Activated T-cell treated with anti-CD3 and anti-CD28 coated beads for 4 hours (primary cell): ENCODE measurements at regions not wholly inside any gene's neighbourhood (a gene's known extent, or its start where the extent isn't known, plus 50 kb on each side); places are given as distances from the start of the nearest gene placed in this dataset.
"Not testable (repeated sequence)": the region's sequence is repeated elsewhere in the genome, so short reads cannot be mapped to it uniquely, and the experiment has no call there.

Experiments
- DNase-seq: peaks from one replicate; pipeline ENCODE4 v3.0.0-alpha.2; 2020

- DNase-seq: no peak
Measured at GRCh38 chr9:7338586-7339281, 460.8 kb downstream of the DMAC1 start.

- no peak for DNase-seq
Measured at GRCh38 chr9:7336356-7337065, 463.1 kb downstream of the DMAC1 start.

GRCh38 chr9:7333719-7334118, 465.9 kb downstream of the DMAC1 start:
- no peak for DNase-seq

- no peak for DNase-seq
Measured at GRCh38 chr9:7332780-7333179, 466.8 kb downstream of the DMAC1 start.

- no peak for DNase-seq
Measured at GRCh38 chr9:7328453-7328852, 471.1 kb downstream of the DMAC1 start.

- DNase-seq: no peak
Measured at GRCh38 chr9:7325995-7326394, 473.6 kb downstream of the DMAC1 start.

- DNase-seq: no peak
Measured at GRCh38 chr9:7324152-7324598, 475.4 kb downstream of the DMAC1 start.

GRCh38 chr9:7320841-7321240, 478.7 kb downstream of the DMAC1 start:
- no peak for DNase-seq

GRCh38 chr9:7320139-7320538, 479.4 kb downstream of the DMAC1 start:
- DNase-seq: no peak

GRCh38 chr9:7318920-7319319, 480.7 kb downstream of the DMAC1 start:
- DNase-seq: no peak

- DNase-seq: no peak
Measured at GRCh38 chr9:7316967-7317366, 482.6 kb downstream of the DMAC1 start.

GRCh38 chr9:7316166-7316795, 483.3 kb downstream of the DMAC1 start:
- DNase-seq: no peak

- DNase-seq: no peak
Measured at GRCh38 chr9:7315746-7316145, 483.8 kb downstream of the DMAC1 start.

- no peak for DNase-seq
Measured at GRCh38 chr9:7315116-7315515, 484.5 kb downstream of the DMAC1 start.

- no peak for DNase-seq
Measured at GRCh38 chr9:7313389-7313788, 486.2 kb downstream of the DMAC1 start.

- DNase-seq: not testable (repeated sequence)
Measured at GRCh38 chr9:7309051-7309450, 490.5 kb downstream of the DMAC1 start.

GRCh38 chr9:7305677-7306076, 493.9 kb downstream of the DMAC1 start:
- DNase-seq: no peak

- DNase-seq: no peak
Measured at GRCh38 chr9:7304627-7304995, 495.0 kb downstream of the DMAC1 start.

GRCh38 chr9:7303907-7304626, 495.5 kb downstream of the DMAC1 start:
- DNase-seq: no peak

GRCh38 chr9:7300484-7300883, 499.1 kb downstream of the DMAC1 start:
- DNase-seq: no peak

- no peak for DNase-seq
Measured at GRCh38 chr9:7298123-7298522, 501.5 kb downstream of the DMAC1 start.

GRCh38 chr9:7297521-7297920, 502.1 kb downstream of the DMAC1 start:
- DNase-seq: no peak

GRCh38 chr9:7293091-7293490, 506.5 kb downstream of the DMAC1 start:
- no peak for DNase-seq

GRCh38 chr9:7289773-7290172, 509.8 kb downstream of the DMAC1 start:
- no peak for DNase-seq
